MM.1S (cell line): ENCODE measurements at regions not wholly inside any gene's neighbourhood (a gene's known extent, or its start where the extent isn't known, plus 50 kb on each side); places are given as distances from the start of the nearest gene placed in this dataset.

Source experiments
- DNase-seq: peaks from one replicate; pipeline ENCODE4 v3.0.0-alpha.2; 2015
- H2AFZ ChIP-seq: fragments of 300-600 bp; sonication (generic); 2 replicates; pipeline ENCODE4 v1.6.0; 2016; ENCODE audit warnings: antibody characterized with exemption, low read length
- H3F3A ChIP-seq: fragments of 300-600 bp; sonication (generic); 2 replicates; pipeline ENCODE4 v1.6.1; 2016; ENCODE audit warnings: mild to moderate bottlenecking, antibody characterized with exemption, low read length, moderate library complexity, mixed read lengths; ENCODE audit not compliant: insufficient read depth
- H3K27ac ChIP-seq: fragments of 300-600 bp; sonication (generic); 2 replicates; pipeline ENCODE4 v1.5.1; 2016; ENCODE audit warnings: mild to moderate bottlenecking, low read length
- H3K27me3 ChIP-seq: fragments of 300-600 bp; sonication (generic); replicated peaks from 2 replicates; pipeline ENCODE4 v1.6.0; 2016; ENCODE audit warnings: low read length; ENCODE audit not compliant: insufficient read depth
- H3K36me3 ChIP-seq: fragments of 300-600 bp; sonication (generic); replicated peaks from 2 replicates; pipeline ENCODE4 v1.6.1; 2016; ENCODE audit warnings: mild to moderate bottlenecking, low read length, mixed read lengths; ENCODE audit not compliant: insufficient read depth
- H3K4me1 ChIP-seq: fragments of 300-600 bp; sonication (generic); 2 replicates; pipeline ENCODE4 v1.6.1; 2016; ENCODE audit warnings: low read length, mixed read lengths
- H3K4me2 ChIP-seq: fragments of 300-600 bp; sonication (generic); 2 replicates; pipeline ENCODE4 v1.6.0; 2016; ENCODE audit warnings: low read depth, low read length
- H3K4me3 ChIP-seq: fragments of 300-600 bp; sonication (generic); 2 replicates; pipeline ENCODE4 v1.5.1; 2016; ENCODE audit warnings: low read length, mixed read lengths
- H3K79me2 ChIP-seq: fragments of 300-600 bp; sonication (generic); 2 replicates; pipeline ENCODE4 v1.6.1; 2016; ENCODE audit warnings: mixed run types, low read length, mixed read lengths
- H3K9ac ChIP-seq: fragments of 300-600 bp; sonication (generic); 2 replicates; pipeline ENCODE4 v1.6.1; 2016; ENCODE audit warnings: low read length, mixed read lengths
- H3K9me2 ChIP-seq: fragments of 300-600 bp; sonication (generic); replicated peaks from 2 replicates; pipeline ENCODE4 v1.6.1; 2016; ENCODE audit warnings: mild to moderate bottlenecking, low read length, mixed read lengths; ENCODE audit not compliant: insufficient read depth
- H3K9me3 ChIP-seq: fragments of 300-600 bp; sonication (generic); replicated peaks from 2 replicates; pipeline ENCODE4 v1.6.1; 2016; ENCODE audit warnings: mild to moderate bottlenecking, low read length, mixed read lengths; ENCODE audit not compliant: insufficient read depth
- H4K20me1 ChIP-seq: fragments of 300-600 bp; sonication (generic); 2 replicates; pipeline ENCODE4 v1.6.1; 2016; ENCODE audit warnings: mild to moderate bottlenecking, low read length, moderate library complexity, mixed read lengths; ENCODE audit not compliant: insufficient read depth
- CTCF ChIP-seq: fragments of 300-600 bp; sonication (generic); IDR thresholded peaks from 2 replicates; pipeline ENCODE4 v1.5.1; 2016; ENCODE audit warnings: antibody characterized with exemption, low read length, mixed read lengths
- EZH2 ChIP-seq: fragments of 300-600 bp; sonication (generic); optimal IDR thresholded peaks from 2 replicates; pipeline ENCODE3; 2017; ENCODE audit warnings: low read depth, mild to moderate bottlenecking, antibody characterized with exemption, low read length, mixed read lengths
- EZH2phosphoT487 ChIP-seq: fragments of 300-600 bp; sonication (generic); IDR thresholded peaks from 2 replicates; pipeline ENCODE4 v1.6.1; 2018; ENCODE audit warnings: antibody characterized with exemption, low read length

DNA sequence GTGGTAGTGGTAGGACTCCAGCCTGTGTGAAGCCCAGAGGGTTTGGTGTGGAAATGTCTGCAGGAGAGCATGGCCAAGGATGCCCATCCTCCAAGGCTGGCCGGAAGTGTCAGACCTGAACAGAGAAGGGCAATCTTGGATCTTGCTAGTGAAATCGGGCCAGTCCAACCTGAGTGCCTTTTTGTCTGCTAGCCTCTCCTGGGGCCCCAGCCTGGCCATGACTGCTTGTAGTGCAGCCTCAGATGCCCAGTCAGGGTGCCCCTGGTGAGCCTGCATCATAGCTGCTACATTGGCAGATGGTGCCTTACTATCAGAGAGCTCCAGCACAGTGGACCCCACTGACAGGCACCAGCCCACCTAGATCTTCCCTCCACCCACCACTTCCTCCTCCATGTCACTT lies 99.3 kb upstream of the PCDH18 start:
- Histone ChIP-seq H3K9me3 (no peaks in the 10 kb centered on the region), H3K4me3 (no peak overlapping the region), H3K79me2 (no peaks in the 10 kb centered on the region), H4K20me1 (no peaks in the 10 kb centered on the region), H3K9ac (no peak overlapping the region), H3K27me3 (no peaks in the 10 kb centered on the region), H3K4me2 (no peak overlapping the region), H3K27ac (no peak overlapping the region), H3K4me1 (no peaks in the 10 kb centered on the region), H3K36me3 (no peaks in the 10 kb centered on the region), H3K9me2 (no peaks in the 10 kb centered on the region), H3F3A (no peaks in the 10 kb centered on the region), H2AFZ (no peak overlapping the region)
- DNase-seq = no peak
- TF ChIP-seq EZH2phosphoT487 = no peak

DNA sequence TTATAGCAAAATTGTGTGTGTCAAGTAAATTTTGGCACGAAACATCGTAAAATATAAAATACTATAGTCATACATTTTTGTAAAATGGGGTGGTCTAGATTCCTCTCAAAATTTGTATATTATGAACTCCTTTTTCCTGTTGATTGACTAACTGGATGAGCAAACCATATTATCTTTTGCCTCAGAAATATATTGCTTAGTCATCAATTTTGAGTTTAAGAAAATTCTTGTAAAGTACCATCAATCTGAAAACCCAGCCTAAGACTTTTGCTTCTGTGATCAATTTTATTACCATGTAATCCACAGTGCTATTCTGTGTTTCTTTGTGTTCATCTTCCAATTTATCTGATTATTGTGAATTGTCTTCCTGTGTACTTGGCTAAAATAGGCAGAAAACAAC lies 98.0 kb upstream of the PCDH18 start:
- H3K27ac ChIP-seq = no peak overlapping the region
- no peaks in the 10 kb centered on the region for H3F3A ChIP-seq
- H3K9me3 ChIP-seq = no peaks in the 10 kb centered on the region
- H3K9ac ChIP-seq = no peak overlapping the region
- no peaks in the 10 kb centered on the region for H3K4me1 ChIP-seq
- no peaks in the 10 kb centered on the region for H4K20me1 ChIP-seq
- no peaks in the 10 kb centered on the region for H3K36me3 ChIP-seq
- H3K9me2 ChIP-seq = no peaks in the 10 kb centered on the region
- no peaks in the 10 kb centered on the region for H3K27me3 ChIP-seq
- H2AFZ ChIP-seq = no peak overlapping the region
- no peak overlapping the region for H3K4me3 ChIP-seq
- TF ChIP-seq EZH2 = no peak
- DNase-seq = no peak
- H3K4me2 ChIP-seq = no peak overlapping the region
- H3K79me2 ChIP-seq = no peaks in the 10 kb centered on the region

- no peaks in the 10 kb centered on the region for H4K20me1 ChIP-seq
- H3F3A ChIP-seq = no peaks in the 10 kb centered on the region
- no peak overlapping the region for H2AFZ ChIP-seq
- TF ChIP-seq EZH2 (no peak), EZH2phosphoT487 (no peak), CTCF (no peak)
- H3K9me2 ChIP-seq = no peaks in the 10 kb centered on the region
- H3K4me1 ChIP-seq = 0 out of 2 replicates have a peak, but pooled peaks cover 3% of the 10 kb centered on the region
- no peaks in the 10 kb centered on the region for H3K9me3 ChIP-seq
- H3K9ac ChIP-seq = no peak overlapping the region
- no peak for DNase-seq
- no peak overlapping the region for H3K4me2 ChIP-seq
- no peak overlapping the region for H3K4me3 ChIP-seq
- no peaks in the 10 kb centered on the region for H3K27me3 ChIP-seq
- H3K36me3 ChIP-seq = no peaks in the 10 kb centered on the region
- no peak overlapping the region for H3K27ac ChIP-seq
- no peaks in the 10 kb centered on the region for H3K79me2 ChIP-seq
Observed at GRCh38 chr4:137627739-137628460, 95.6 kb upstream of the PCDH18 start.

GRCh38 chr4:137626942-137627738 lies 94.8 kb upstream of the PCDH18 start:
- Histone ChIP-seq H2AFZ (no peak overlapping the region), H3K27ac (no peak overlapping the region)
- no peak for DNase-seq

More at GRCh38 chr4:137626942-137627738, 94.8 kb upstream of the PCDH18 start:
- no peaks in the 10 kb centered on the region for H3K36me3 ChIP-seq
- H3K27me3 ChIP-seq = no peaks in the 10 kb centered on the region
- H3K4me3 ChIP-seq = no peak overlapping the region
- TF ChIP-seq EZH2phosphoT487 (no peak), EZH2 (no peak), CTCF (no peak)
- no peak overlapping the region for H3K4me2 ChIP-seq
- H3K79me2 ChIP-seq = no peaks in the 10 kb centered on the region
- no peak overlapping the region for H3K9ac ChIP-seq
- no peaks in the 10 kb centered on the region for H3K9me2 ChIP-seq
- H3F3A ChIP-seq = no peaks in the 10 kb centered on the region
- H3K4me1 ChIP-seq = peaks cover 7% of the 10 kb centered on the region; the same call in 1 of the 2 replicates
- no peaks in the 10 kb centered on the region for H3K9me3 ChIP-seq
- no peaks in the 10 kb centered on the region for H4K20me1 ChIP-seq
